ENCODE measurements at regions not wholly inside any gene's neighbourhood (a gene's known extent, or its start where the extent isn't known, plus 50 kb on each side); places are given as distances from the start of the nearest gene placed in this dataset.
"Not testable (repeated sequence)": the region's sequence is repeated elsewhere in the genome, so short reads cannot be mapped to it uniquely, and the experiment has no call there.

GRCh38 chr6:58347534-58347933 lies 1030.1 kb downstream of the PRIM2 start:
- CTCF ChIA-PET (ENCODE audit: partially characterized antibody); H3K27ac ChIP-seq (ENCODE audit: low read depth, low read length); H2AK5ac ChIP-seq (ENCODE audit: low read depth, low read length); H2BK5ac ChIP-seq (ENCODE audit: low read depth, low read length); H3K14ac ChIP-seq (ENCODE audit: insufficient read length); H3K79me1 ChIP-seq (ENCODE audit: low read depth, low read length); H2BK15ac ChIP-seq (ENCODE audit: low read length); POLR2A ChIA-PET (ENCODE audit: partially characterized antibody); H3K9ac ChIP-seq (replicated peaks in 1 of 4; ENCODE audit: extremely low read depth in 1 of 4, low read depth in 3 of 4, low read length in 3 of 4); H4K5ac ChIP-seq (ENCODE audit: insufficient read length, low read depth, low read length); H2BK20ac ChIP-seq (ENCODE audit: low read length); H3K4ac ChIP-seq (replicated peaks; ENCODE audit: insufficient read length, low read depth, low read length); H3K4me2 ChIP-seq (ENCODE audit: insufficient read depth in 1 of 2, low read depth in 2 of 2, low read length in 2 of 2); DNase-seq (ENCODE audit: low read depth in 1 of 2, low spot score in 2 of 2); H3K36me3 ChIP-seq (ENCODE audit: control insufficient read depth in 2 of 4, insufficient read depth in 4 of 4, low read length in 3 of 4); H4K8ac ChIP-seq (ENCODE audit: extremely low read depth, insufficient read depth, low read length); H3K4me3 ChIP-seq (ENCODE audit: extremely low read depth in 1 of 4, insufficient read depth in 2 of 4, low read depth in 3 of 4, low read length in 4 of 4); H2BK12ac ChIP-seq (ENCODE audit: low read depth, low read length); H4K91ac ChIP-seq (replicated peaks; ENCODE audit: insufficient read length, low read length); H3K18ac ChIP-seq (ENCODE audit: extremely low read depth, low read length); H2AFZ ChIP-seq (ENCODE audit: low read length); H3K4me1 ChIP-seq (replicated peaks in 1 of 4; ENCODE audit: control insufficient read depth in 3 of 4, insufficient read depth in 4 of 4, low read length in 3 of 4); H4K20me1 ChIP-seq (replicated peaks in 1 of 2; ENCODE audit: control insufficient read depth in 1 of 2, insufficient read depth in 2 of 2, low read length in 2 of 2); H3K23ac ChIP-seq (ENCODE audit: insufficient read length); H3K27me3 ChIP-seq (replicated peaks in 1 of 4; ENCODE audit: control insufficient read depth in 3 of 4, extremely low read depth in 1 of 4, insufficient read depth in 3 of 4, low read length in 3 of 4); H2BK120ac ChIP-seq (replicated peaks; ENCODE audit: low read depth, low read length); H3K56ac ChIP-seq (replicated peaks; ENCODE audit: insufficient read length, low read depth, low read length); H3K79me2 ChIP-seq (ENCODE audit: control insufficient read depth in 1 of 2, insufficient read depth in 2 of 2, low read length in 2 of 2); FAIRE-seq; H3K23me2 ChIP-seq (ENCODE audit: low read depth, low read length): not testable (repeated sequence)
- WGBS, 2 experiments (ENCODE audit: extremely low coverage in 1 of 2, insufficient coverage in 1 of 2, insufficient read length in 1 of 2, insufficient replicate concordance in 2 of 2, low coverage in 1 of 2, low lambda C conversion rate in 2 of 2, missing lambda C conversion rate in 1 of 2): 84% methylated on average over 2 of the region's 2 CpGs; no CpG with 5 or more reads in 1 of the 2 experiments
- H3K9me3 ChIP-seq (ENCODE audit: insufficient read depth in 2 of 2, low read depth in 1 of 2, low read length in 1 of 2): peaks cover 17 to 19% of the 10 kb centered on the region in 2 experiments

GRCh38 chr6:58351619-58352018 lies 1034.2 kb downstream of the PRIM2 start:
- H2BK5ac ChIP-seq (ENCODE audit: low read depth, low read length); H2BK12ac ChIP-seq (ENCODE audit: low read depth, low read length); H3K23me2 ChIP-seq (ENCODE audit: low read depth, low read length); H3K27ac ChIP-seq (ENCODE audit: low read depth, low read length); H2AK5ac ChIP-seq (ENCODE audit: low read depth, low read length); H3K36me3 ChIP-seq (ENCODE audit: control insufficient read depth in 2 of 4, insufficient read depth in 4 of 4, low read length in 3 of 4); H2BK20ac ChIP-seq (ENCODE audit: low read length); H3K23ac ChIP-seq (ENCODE audit: insufficient read length); H3K14ac ChIP-seq (ENCODE audit: insufficient read length); H3K18ac ChIP-seq (ENCODE audit: extremely low read depth, low read length); H3K79me2 ChIP-seq (ENCODE audit: control insufficient read depth in 1 of 2, insufficient read depth in 2 of 2, low read length in 2 of 2); H2AFZ ChIP-seq (ENCODE audit: low read length); H3K9ac ChIP-seq (replicated peaks in 1 of 4; ENCODE audit: extremely low read depth in 1 of 4, low read depth in 3 of 4, low read length in 3 of 4); H3K4ac ChIP-seq (replicated peaks; ENCODE audit: insufficient read length, low read depth, low read length); H3K4me2 ChIP-seq (ENCODE audit: insufficient read depth in 1 of 2, low read depth in 2 of 2, low read length in 2 of 2); H2BK120ac ChIP-seq (replicated peaks; ENCODE audit: low read depth, low read length); H3K27me3 ChIP-seq (replicated peaks in 1 of 4; ENCODE audit: control insufficient read depth in 3 of 4, extremely low read depth in 1 of 4, insufficient read depth in 3 of 4, low read length in 3 of 4); H4K5ac ChIP-seq (ENCODE audit: insufficient read length, low read depth, low read length); H3K4me1 ChIP-seq (replicated peaks in 1 of 4; ENCODE audit: control insufficient read depth in 3 of 4, insufficient read depth in 4 of 4, low read length in 3 of 4); DNase-seq (ENCODE audit: low read depth in 1 of 2, low spot score in 2 of 2); H4K20me1 ChIP-seq (replicated peaks in 1 of 2; ENCODE audit: control insufficient read depth in 1 of 2, insufficient read depth in 2 of 2, low read length in 2 of 2); H4K91ac ChIP-seq (replicated peaks; ENCODE audit: insufficient read length, low read length); H3K79me1 ChIP-seq (ENCODE audit: low read depth, low read length); H3K56ac ChIP-seq (replicated peaks; ENCODE audit: insufficient read length, low read depth, low read length); H4K8ac ChIP-seq (ENCODE audit: extremely low read depth, insufficient read depth, low read length); FAIRE-seq; H3K4me3 ChIP-seq (ENCODE audit: extremely low read depth in 1 of 4, insufficient read depth in 2 of 4, low read depth in 3 of 4, low read length in 4 of 4); POLR2A ChIA-PET (ENCODE audit: partially characterized antibody); CTCF ChIA-PET (ENCODE audit: partially characterized antibody); H2BK15ac ChIP-seq (ENCODE audit: low read length): not testable (repeated sequence)
- H3K9me3 ChIP-seq (ENCODE audit: insufficient read depth in 2 of 2, low read depth in 1 of 2, low read length in 1 of 2): peaks cover 13 to 29% of the 10 kb centered on the region in 2 experiments
- 91% methylated on average over 1 of the region's 1 CpG; no CpG with 5 or more reads in 1 of the 2 experiments for WGBS, 2 experiments (ENCODE audit: extremely low coverage in 1 of 2, insufficient coverage in 1 of 2, insufficient read length in 1 of 2, insufficient replicate concordance in 2 of 2, low coverage in 1 of 2, low lambda C conversion rate in 2 of 2, missing lambda C conversion rate in 1 of 2)
